GM19438 (cell line): ENCODE measurements at regions not wholly inside any gene's neighbourhood (a gene's known extent, or its start where the extent isn't known, plus 50 kb on each side); places are given as distances from the start of the nearest gene placed in this dataset.

Experiments used
- ATAC-seq: cut with Tn5 transposase; IDR thresholded peaks from one replicate; pipeline ENCODE4 v1.9.1; 2021; ENCODE audit warnings: low read depth; ENCODE audit not compliant: unreplicated experiment

- ATAC-seq: no peak
Observed at GRCh38 chr17:79150035-79150733, 75.6 kb downstream of the ENGASE start.

- ATAC-seq: no peak
Observed at GRCh38 chr17:79148584-79148983, 74.0 kb downstream of the ENGASE start.

GRCh38 chr17:79147746-79148506 is 73.3 kb downstream of the ENGASE start:
- no peak for ATAC-seq

GRCh38 chr17:79146562-79146961 is 71.9 kb downstream of the ENGASE start:
- ATAC-seq: no peak

GRCh38 chr17:79145548-79145947 is 70.9 kb downstream of the ENGASE start:
- ATAC-seq: no peak

- ATAC-seq: no peak
Observed at GRCh38 chr17:79144133-79144532, 69.5 kb downstream of the ENGASE start.

- no peak for ATAC-seq
Observed at GRCh38 chr17:79142375-79142774, 67.8 kb downstream of the ENGASE start.

GRCh38 chr17:79141578-79142355 is 67.1 kb downstream of the ENGASE start:
- no peak for ATAC-seq

- ATAC-seq: no peak
Observed at GRCh38 chr17:79138826-79139225, 64.2 kb downstream of the ENGASE start.

- no peak for ATAC-seq
Observed at GRCh38 chr17:79137789-79138165, 63.2 kb downstream of the ENGASE start.

- no peak for ATAC-seq
Observed at GRCh38 chr17:79137015-79137788, 62.6 kb downstream of the ENGASE start.

GRCh38 chr17:79136596-79136995 is 62.0 kb downstream of the ENGASE start:
- no peak for ATAC-seq
